ENCODE measurements at regions not wholly inside any gene's neighbourhood (a gene's known extent, or its start where the extent isn't known, plus 50 kb on each side); places are given as distances from the start of the nearest gene placed in this dataset.

- Mint-ChIP-seq H3K27me3 (ENCODE audit: insufficient read depth, low read depth, poor library complexity) (no peaks in the 10 kb centered on the region), H3K4me1 (peaks cover 7% of the 10 kb centered on the region), H3K27ac (no peak overlapping the region), H3K4me3 (no peak overlapping the region), H3K36me3 (ENCODE audit: low read depth) (no peaks in the 10 kb centered on the region), H3K9me3 (no peaks in the 10 kb centered on the region)
- no peaks in the 10 kb centered on the region for H3K27me3 ChIP-seq (ENCODE audit: insufficient read depth)
- H3K27ac ChIP-seq (ENCODE audit: low read depth): no peak overlapping the region
- H3K9me2 ChIP-seq (ENCODE audit: insufficient read depth): no peaks in the 10 kb centered on the region; the same call in none of the 2 replicates
- no peaks in the 10 kb centered on the region for H4K20me1 ChIP-seq (replicated peaks; ENCODE audit: insufficient read depth)
- H2AFZ ChIP-seq: peak overlapping the region; percentile 45; the same call in 1 of the 2 replicates
- no peaks in the 10 kb centered on the region; the same call in 1 of the 2 replicates for H3K4me1 ChIP-seq (ENCODE audit: insufficient read depth)
- no peak overlapping the region for H3K4me2 ChIP-seq
- H3K4me3 ChIP-seq: no peak overlapping the region
- H3K79me2 ChIP-seq (replicated peaks; ENCODE audit: insufficient read depth): no peaks in the 10 kb centered on the region
- ATAC-seq (no peak), DNase-seq (ENCODE audit: low spot score) (no peak)
- H3F3A ChIP-seq (replicated peaks; ENCODE audit: low read depth): no peaks in the 10 kb centered on the region
- TF ChIP-seq EZH2 (IDR thresholded peaks at IDR 0.05; ENCODE audit: low read depth, unreplicated experiment) (no peak), STAT1 (IDR thresholded peaks at IDR 0.05; ENCODE audit: unreplicated experiment) (no peak), REST (IDR thresholded peaks at IDR 0.05; ENCODE audit: unreplicated experiment) (no peak), ZNF331 (CRISPR knock-in tag; IDR thresholded peaks at IDR 0.05; ENCODE audit: low read depth) (no peak), NANOG (IDR thresholded peaks at IDR 0.05; ENCODE audit: borderline replicate concordance) (no peak), CTCF (conservative IDR thresholded peaks at IDR 0.05; ENCODE audit: low read depth in 2 of 2) (no peak), CREB1 (CRISPR knock-in tag; IDR thresholded peaks at IDR 0.05; ENCODE audit: low read depth) (no peak), POLR2AphosphoS5 (IDR thresholded peaks at IDR 0.05; ENCODE audit: low read depth) (no peak), ZNF462 (CRISPR knock-in tag; IDR thresholded peaks at IDR 0.05) (no peak), ETS1 (IDR thresholded peaks at IDR 0.05) (no peak), JUNB (IDR thresholded peaks at IDR 0.05; ENCODE audit: unreplicated experiment) (no peak), EZH2phosphoT487 (IDR thresholded peaks at IDR 0.05; ENCODE audit: unreplicated experiment) (no peak), ZNF114 (CRISPR knock-in tag; IDR thresholded peaks at IDR 0.05) (no peak)
- no peaks in the 10 kb centered on the region for H3K36me3 ChIP-seq (ENCODE audit: insufficient read depth)
These were observed 131.3 kb downstream of the LACC1 start for GRCh38 chr13:44011036-44011435.
